Duodenal mucosa (tissue), 2 donors: ENCODE measurements at regions not wholly inside any gene's neighbourhood (a gene's known extent, or its start where the extent isn't known, plus 50 kb on each side); places are given as distances from the start of the nearest gene placed in this dataset.

Source experiments
- H3K27ac ChIP-seq: one replicate; pipeline ENCODE4 v1.7.0; 2013; ENCODE audit warnings: low read depth, low read length
- H3K27me3 ChIP-seq, 2 donors: one replicate each; pipeline ENCODE4 v1.7.0; 2013; ENCODE audit warnings: low read length in 2 of 2, control low read depth in 1 of 2; ENCODE audit not compliant: insufficient read depth in 2 of 2, control insufficient read depth in 1 of 2
- H3K36me3 ChIP-seq, 2 donors: one replicate each; pipeline ENCODE4 v1.7.0; 2013; ENCODE audit warnings: low read length in 2 of 2, control low read depth in 1 of 2; ENCODE audit not compliant: insufficient read depth in 2 of 2, control insufficient read depth in 1 of 2
- H3K4me1 ChIP-seq, 2 donors: one replicate each; pipeline ENCODE4 v1.7.0; 2013; ENCODE audit warnings: low read length in 2 of 2, control low read depth in 1 of 2; ENCODE audit not compliant: insufficient read depth in 2 of 2, control insufficient read depth in 1 of 2
- H3K4me3 ChIP-seq, 2 donors: one replicate each; pipeline ENCODE4 v1.7.0; 2013; ENCODE audit warnings: low read length in 2 of 2, low read depth in 1 of 2
- H3K9ac ChIP-seq, 2 donors: one replicate each; pipeline ENCODE4 v1.7.0; 2013; ENCODE audit warnings: low read length in 2 of 2, low read depth in 1 of 2
- H3K9me3 ChIP-seq, 2 donors: one replicate each; pipeline ENCODE4 v1.7.0; 2013; ENCODE audit warnings: low read length in 2 of 2, control low read depth in 1 of 2; ENCODE audit not compliant: control insufficient read depth in 1 of 2

- H3K27me3 ChIP-seq: no peaks in the 10 kb centered on the region
- H3K9ac ChIP-seq: no peak overlapping the region
- no peak overlapping the region for H3K4me3 ChIP-seq
- no peaks in the 10 kb centered on the region for H3K4me1 ChIP-seq
- no peaks in the 10 kb centered on the region for H3K36me3 ChIP-seq
- no peak overlapping the region for H3K27ac ChIP-seq
- H3K9me3 ChIP-seq: no peaks in the 10 kb centered on the region
Observed at GRCh38 chr6:120614723-120615122, 719.6 kb downstream of the TBC1D32 start.

DNA sequence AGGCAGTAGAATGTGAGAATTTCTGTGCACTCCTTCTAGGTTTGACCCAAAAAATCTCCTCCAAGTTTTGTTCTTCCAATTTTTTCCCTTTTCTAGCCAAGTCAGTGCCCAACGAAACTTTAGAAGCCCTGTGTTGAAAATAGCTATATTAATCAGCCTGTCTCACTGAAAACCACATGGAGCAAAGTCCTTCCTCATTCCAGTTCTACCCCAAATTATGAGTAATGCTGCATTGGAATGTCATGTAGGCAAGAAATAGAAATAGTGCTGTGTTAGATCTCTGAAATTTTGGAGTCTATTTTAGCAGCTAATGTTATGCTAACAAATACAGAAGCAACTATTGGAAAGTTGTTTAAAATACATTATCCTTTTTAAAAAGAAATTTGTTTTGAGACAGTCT is 725.5 kb downstream of the TBC1D32 start:
- no peak overlapping the region for H3K27ac ChIP-seq
- H3K36me3 ChIP-seq: no peaks in the 10 kb centered on the region
- H3K4me3 ChIP-seq: no peak overlapping the region

DNA sequence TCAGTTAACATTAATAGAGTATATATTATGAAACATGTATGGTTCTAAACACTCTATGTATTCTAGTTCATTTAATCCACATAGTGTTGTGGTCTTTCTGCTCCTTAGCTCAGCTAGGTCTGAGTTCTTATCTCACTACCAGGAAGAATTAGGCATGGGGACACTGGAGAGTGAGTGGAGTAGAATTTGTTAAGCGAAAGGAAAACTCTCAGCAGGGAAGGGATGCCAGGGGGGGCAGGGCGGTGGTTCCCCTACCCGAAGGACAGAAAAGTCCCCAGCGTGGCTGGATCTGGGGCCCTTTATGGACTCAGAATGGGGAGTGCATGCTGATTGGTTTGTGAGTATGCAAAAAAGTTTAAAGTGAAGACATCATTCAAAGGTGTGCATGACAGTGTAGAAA is 727.5 kb downstream of the TBC1D32 start:
- no peaks in the 10 kb centered on the region for H3K27me3 ChIP-seq
- H3K4me1 ChIP-seq: no peaks in the 10 kb centered on the region
- H3K9me3 ChIP-seq: no peaks in the 10 kb centered on the region
- no peak overlapping the region for H3K9ac ChIP-seq
- no peak overlapping the region for H3K4me3 ChIP-seq
- H3K36me3 ChIP-seq: no peaks in the 10 kb centered on the region
- no peak overlapping the region for H3K27ac ChIP-seq

More for the DNA sequence above, 725.5 kb downstream of the TBC1D32 start:
- H3K9me3 ChIP-seq: no peaks in the 10 kb centered on the region
- no peak overlapping the region for H3K9ac ChIP-seq
- no peaks in the 10 kb centered on the region for H3K27me3 ChIP-seq
- H3K4me1 ChIP-seq: no peaks in the 10 kb centered on the region

GRCh38 chr6:120604510-120604909 is 729.8 kb downstream of the TBC1D32 start:
- Histone ChIP-seq H3K27ac (no peak overlapping the region), H3K9ac (no peak overlapping the region), H3K27me3 (no peaks in the 10 kb centered on the region), H3K4me1 (no peaks in the 10 kb centered on the region), H3K36me3 (no peaks in the 10 kb centered on the region), H3K9me3 (no peaks in the 10 kb centered on the region), H3K4me3 (no peak overlapping the region)

DNA sequence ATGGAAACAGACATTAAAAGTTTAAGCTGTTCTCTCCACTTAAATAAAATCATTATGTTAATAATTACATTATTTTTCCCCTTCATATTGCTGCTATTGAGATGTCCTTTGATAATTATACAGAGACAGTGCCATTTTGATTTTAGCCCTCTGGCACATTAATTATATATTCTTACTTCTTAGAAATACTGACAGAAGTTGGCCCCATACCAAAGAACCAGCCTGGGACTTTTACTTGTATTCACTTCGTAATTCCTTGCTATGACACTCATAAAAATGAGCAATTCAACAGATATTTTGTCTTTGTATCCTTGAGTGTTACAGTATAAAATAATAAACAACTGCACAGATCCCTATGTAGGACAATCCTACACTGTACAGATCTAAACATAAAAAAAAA is 743.7 kb downstream of the TBC1D32 start:
- Histone ChIP-seq H3K36me3 (no peaks in the 10 kb centered on the region), H3K4me1 (no peaks in the 10 kb centered on the region), H3K9ac (no peak overlapping the region), H3K27me3 (no peaks in the 10 kb centered on the region), H3K4me3 (no peak overlapping the region), H3K9me3 (no peaks in the 10 kb centered on the region), H3K27ac (no peak overlapping the region)

DNA sequence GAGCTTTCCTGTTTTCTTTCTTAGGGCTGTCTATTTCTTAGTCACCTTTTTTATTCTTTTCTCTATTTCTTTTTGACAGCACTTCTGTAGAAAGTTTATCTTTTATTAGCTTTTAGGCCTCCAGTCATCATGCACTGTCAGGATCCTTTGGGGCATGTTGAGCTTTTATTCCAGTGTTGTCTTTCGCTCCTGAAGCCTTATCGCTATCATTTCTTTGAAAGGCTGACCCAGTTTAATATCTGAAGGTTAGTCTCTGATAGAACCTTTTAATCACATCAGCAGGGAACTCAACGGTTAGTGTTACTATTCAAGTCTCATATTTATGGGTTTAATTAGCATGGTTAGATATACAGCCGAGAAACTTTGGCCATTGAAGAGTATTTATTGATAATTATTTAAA is 745.9 kb downstream of the TBC1D32 start:
- Histone ChIP-seq H3K27ac (no peak overlapping the region), H3K9ac (no peak overlapping the region), H3K4me1 (no peaks in the 10 kb centered on the region), H3K36me3 (no peaks in the 10 kb centered on the region), H3K4me3 (no peak overlapping the region), H3K27me3 (no peaks in the 10 kb centered on the region), H3K9me3 (peaks cover 0 to 3% of the 10 kb centered on the region in 2 donors)

- Histone ChIP-seq H3K27me3 (no peaks in the 10 kb centered on the region), H3K36me3 (no peaks in the 10 kb centered on the region), H3K27ac (no peak overlapping the region), H3K9ac (no peak overlapping the region), H3K4me1 (no peaks in the 10 kb centered on the region), H3K9me3 (peaks cover 0 to 3% of the 10 kb centered on the region in 2 donors), H3K4me3 (no peak overlapping the region)
Observed at GRCh38 chr6:120587381-120587780, 746.9 kb downstream of the TBC1D32 start.

- no peaks in the 10 kb centered on the region for H3K4me1 ChIP-seq
- no peak overlapping the region for H3K27ac ChIP-seq
- no peak overlapping the region for H3K4me3 ChIP-seq
- no peak overlapping the region for H3K9ac ChIP-seq
- peaks cover 0 to 3% of the 10 kb centered on the region in 2 donors for H3K9me3 ChIP-seq
- H3K36me3 ChIP-seq: no peaks in the 10 kb centered on the region
- no peaks in the 10 kb centered on the region for H3K27me3 ChIP-seq
Observed at GRCh38 chr6:120584111-120584760, 750.0 kb downstream of the TBC1D32 start.

- no peaks in the 10 kb centered on the region for H3K4me1 ChIP-seq
- H3K27ac ChIP-seq: no peak overlapping the region
- no peak overlapping the region for H3K9ac ChIP-seq
- H3K36me3 ChIP-seq: no peaks in the 10 kb centered on the region
- no peaks in the 10 kb centered on the region for H3K27me3 ChIP-seq
- H3K4me3 ChIP-seq: no peak overlapping the region
- H3K9me3 ChIP-seq: no peaks in the 10 kb centered on the region
Observed at GRCh38 chr6:120576061-120576460, 758.2 kb downstream of the TBC1D32 start.

GRCh38 chr6:120569714-120570113 is 764.6 kb downstream of the TBC1D32 start:
- Histone ChIP-seq H3K27ac (no peak overlapping the region), H3K27me3 (no peaks in the 10 kb centered on the region), H3K4me1 (no peaks in the 10 kb centered on the region), H3K4me3 (no peak overlapping the region), H3K9ac (no peak overlapping the region), H3K9me3 (no peaks in the 10 kb centered on the region), H3K36me3 (no peaks in the 10 kb centered on the region)

DNA sequence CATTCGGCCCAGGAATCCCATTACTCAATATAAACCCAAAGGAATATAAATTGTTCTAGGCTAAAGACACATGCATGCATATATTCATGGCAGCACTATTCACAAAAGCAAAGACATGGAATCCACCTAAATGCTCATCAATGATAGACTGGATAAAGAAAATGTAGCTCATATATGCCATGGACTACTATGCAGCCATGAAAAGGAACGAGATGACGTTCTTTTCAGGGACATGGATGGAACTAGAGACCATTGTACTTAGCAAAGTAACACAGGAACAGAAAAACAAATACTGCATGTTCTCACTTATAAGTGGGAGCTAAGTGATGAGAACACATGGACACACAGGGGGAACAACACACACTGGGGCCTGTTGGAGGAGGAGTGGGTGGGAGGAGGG is 769.5 kb downstream of the TBC1D32 start:
- Histone ChIP-seq H3K27me3 (no peaks in the 10 kb centered on the region), H3K9me3 (no peaks in the 10 kb centered on the region), H3K36me3 (no peaks in the 10 kb centered on the region), H3K9ac (no peak overlapping the region), H3K4me3 (no peak overlapping the region), H3K27ac (no peak overlapping the region), H3K4me1 (no peaks in the 10 kb centered on the region)
